ENCODE measurements at regions not wholly inside any gene's neighbourhood (a gene's known extent, or its start where the extent isn't known, plus 50 kb on each side); places are given as distances from the start of the nearest gene placed in this dataset.

- TF ChIP-seq CTCF (IDR thresholded peaks at IDR 0.05; ENCODE audit: control extremely low read depth in 1 of 3, insufficient read depth in 1 of 3, low read depth in 1 of 3, low read length in 3 of 3) (no peak), USF2 (IDR thresholded peaks at IDR 0.05; ENCODE audit: low read length) (no peak), POLR2A (IDR thresholded peaks at IDR 0.05; ENCODE audit: control extremely low read depth in 1 of 2, low read depth in 2 of 2, low read length in 2 of 2) (no peak), RXRA (IDR thresholded peaks at IDR 0.05; ENCODE audit: insufficient read depth, low read depth, low read length) (no peak), EZH2 (IDR thresholded peaks at IDR 0.05; ENCODE audit: low read depth, low read length, severe bottlenecking) (no peak), POLR2AphosphoS5 (IDR thresholded peaks at IDR 0.05; ENCODE audit: low read depth, low read length) (no peak), CBX8 (IDR thresholded peaks at IDR 0.05; ENCODE audit: borderline replicate concordance, low read depth, low read length) (no peak), GTF2F1 (IDR thresholded peaks at IDR 0.05; ENCODE audit: borderline replicate concordance, low read depth, low read length) (no peak), MAX (IDR thresholded peaks at IDR 0.05) (no peak)
Measured at GRCh38 chr5:57592236-57592635, 109.6 kb upstream of the ACTBL2 start.

Measured in H1 (cell line).